T-helper 1 cell treated with Interleukin-12 subunit alpha and Interleukin-12 subunit beta and Interleukin-4 antibody, amounts not matched to agents 30 μg/mL and 1 μg/mL, for 36 hours (primary cell): ENCODE measurements at regions not wholly inside any gene's neighbourhood (a gene's known extent, or its start where the extent isn't known, plus 50 kb on each side); places are given as distances from the start of the nearest gene placed in this dataset.
A peak's percentile ranks its signal among the peaks of the same experiment; 100 is the strongest.

Experiments
- H3K27ac Mint-ChIP-seq: one replicate; pipeline ENCODE4 v1.8.0; 2021; ENCODE audit warnings: mild to moderate bottlenecking, mixed read lengths
- H3K27me3 Mint-ChIP-seq: one replicate; pipeline ENCODE4 v1.8.0; 2021; ENCODE audit warnings: low read depth, mixed read lengths
- H3K36me3 Mint-ChIP-seq: one replicate; pipeline ENCODE4 v1.8.0; 2021; ENCODE audit warnings: low read depth, mixed read lengths
- H3K4me1 Mint-ChIP-seq: one replicate; pipeline ENCODE4 v1.8.0; 2021; ENCODE audit warnings: low read depth, mixed read lengths
- H3K4me3 Mint-ChIP-seq: one replicate; pipeline ENCODE4 v1.8.0; 2021; ENCODE audit warnings: mild to moderate bottlenecking, moderate library complexity, mixed read lengths
- H3K9me3 Mint-ChIP-seq: one replicate; pipeline ENCODE4 v1.8.0; 2021; ENCODE audit warnings: mixed read lengths

DNA sequence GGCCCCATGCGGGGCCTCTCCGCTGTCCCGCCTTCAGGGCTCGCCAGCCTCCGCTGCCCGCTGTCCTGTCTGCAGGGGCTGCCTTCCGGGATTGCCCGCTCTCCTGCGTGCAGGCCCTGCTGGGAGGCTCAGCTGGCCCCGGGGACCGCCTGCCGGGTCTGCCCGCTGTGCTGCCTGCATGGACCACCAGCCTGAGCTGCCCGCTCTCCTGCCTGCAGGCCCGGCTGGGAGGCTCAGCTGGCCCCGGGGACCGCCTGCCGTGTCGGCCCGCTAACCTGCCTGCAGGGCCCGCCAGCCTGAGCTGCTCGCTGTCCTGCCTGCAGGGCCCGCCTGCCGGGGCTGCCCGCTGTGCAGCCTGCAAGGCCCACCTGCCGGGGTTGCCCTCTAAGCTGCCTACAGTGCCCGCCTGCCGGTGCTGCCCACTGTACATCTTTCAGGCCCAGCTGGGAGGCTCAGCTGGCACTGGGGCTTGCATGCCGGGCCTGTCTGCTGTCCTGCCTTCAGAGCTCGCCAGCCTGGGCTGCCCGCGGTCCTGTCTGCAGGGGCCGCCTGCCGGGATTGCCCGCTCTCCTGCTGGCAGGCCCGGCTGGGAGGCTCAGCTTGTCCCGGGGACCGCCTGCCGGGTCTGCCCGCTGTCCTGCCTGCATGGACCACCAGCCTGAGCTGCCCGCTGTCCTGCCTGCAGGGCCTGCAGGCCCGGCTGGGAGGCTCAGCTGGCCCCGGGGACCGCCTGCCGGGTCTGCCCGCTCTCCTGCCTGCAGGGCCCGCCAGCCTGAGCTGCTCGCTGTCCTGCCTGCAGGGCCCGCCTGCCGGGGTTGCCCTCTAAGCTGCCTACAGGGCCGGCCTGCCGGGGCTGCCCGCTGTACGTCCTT is 165.1 kb downstream of the GLRX3 start:
- Mint-ChIP-seq H3K9me3 (peaks cover 59% of the 10 kb centered on the region), H3K36me3 (peaks cover 3% of the 10 kb centered on the region), H3K27me3 (no peaks in the 10 kb centered on the region), H3K4me3 (peak overlapping the region; percentile 72), H3K4me1 (peaks cover 6% of the 10 kb centered on the region), H3K27ac (peak overlapping the region; percentile 56)

GRCh38 chr10:130326954-130327353 is 190.8 kb downstream of the GLRX3 start:
- Mint-ChIP-seq H3K9me3 (peaks cover 10% of the 10 kb centered on the region), H3K36me3 (no peaks in the 10 kb centered on the region), H3K27me3 (no peaks in the 10 kb centered on the region), H3K4me3 (no peak overlapping the region), H3K4me1 (no peaks in the 10 kb centered on the region), H3K27ac (no peak overlapping the region)

- peaks cover 3% of the 10 kb centered on the region for H3K9me3 Mint-ChIP-seq
- H3K27ac Mint-ChIP-seq = no peak overlapping the region
- H3K36me3 Mint-ChIP-seq = no peaks in the 10 kb centered on the region
Measured at GRCh38 chr10:130329792-130330191, 193.6 kb downstream of the GLRX3 start.

DNA sequence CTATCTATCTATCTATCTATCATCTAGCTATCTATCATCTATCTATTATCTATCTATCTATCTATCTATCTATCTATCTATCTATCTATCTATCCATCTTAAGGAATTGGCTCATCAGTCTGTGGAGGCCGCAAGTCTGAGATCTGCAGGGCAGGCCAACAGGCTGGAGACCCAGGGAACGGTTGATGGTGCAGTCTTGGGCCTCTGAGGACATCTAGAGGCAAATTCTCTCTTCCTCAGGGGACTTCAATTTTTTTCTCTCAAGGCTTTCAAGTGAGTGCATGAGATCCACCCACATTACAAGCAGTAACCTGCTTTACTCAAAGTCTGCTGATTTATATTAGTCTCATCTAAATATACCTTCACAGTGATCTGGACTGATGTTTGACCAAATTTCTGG is 197.0 kb downstream of the GLRX3 start:
- Mint-ChIP-seq H3K4me1 (no peaks in the 10 kb centered on the region), H3K27me3 (no peaks in the 10 kb centered on the region), H3K9me3 (peaks cover 3% of the 10 kb centered on the region), H3K27ac (no peak overlapping the region), H3K36me3 (no peaks in the 10 kb centered on the region), H3K4me3 (no peak overlapping the region)

More at GRCh38 chr10:130329792-130330191, 193.6 kb downstream of the GLRX3 start:
- no peaks in the 10 kb centered on the region for H3K27me3 Mint-ChIP-seq
- H3K4me3 Mint-ChIP-seq = no peak overlapping the region
- no peaks in the 10 kb centered on the region for H3K4me1 Mint-ChIP-seq

DNA sequence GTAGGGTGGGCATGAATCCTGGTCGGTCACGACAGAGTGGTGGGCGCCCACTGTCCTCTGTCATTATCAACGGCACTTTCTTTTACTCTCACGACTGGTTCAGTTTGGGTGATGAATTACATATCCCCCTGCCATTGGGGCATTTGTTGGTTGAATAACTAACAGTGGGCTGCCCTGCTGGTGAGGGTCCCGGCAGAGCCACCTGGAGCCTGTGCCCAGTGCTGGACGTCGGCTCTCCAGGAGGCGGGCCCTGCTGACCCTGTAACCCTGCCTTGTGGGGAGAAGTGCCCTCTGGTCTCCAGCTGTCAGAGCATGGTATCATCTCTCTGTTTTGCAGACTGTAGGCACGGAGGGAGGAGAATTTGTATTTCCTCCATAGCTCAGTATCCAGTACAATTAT is 199.1 kb downstream of the GLRX3 start:
- no peaks in the 10 kb centered on the region for H3K27me3 Mint-ChIP-seq
- H3K36me3 Mint-ChIP-seq = no peaks in the 10 kb centered on the region
- no peaks in the 10 kb centered on the region for H3K4me1 Mint-ChIP-seq
- H3K9me3 Mint-ChIP-seq = no peaks in the 10 kb centered on the region
- H3K4me3 Mint-ChIP-seq = no peak overlapping the region
- no peak overlapping the region for H3K27ac Mint-ChIP-seq

DNA sequence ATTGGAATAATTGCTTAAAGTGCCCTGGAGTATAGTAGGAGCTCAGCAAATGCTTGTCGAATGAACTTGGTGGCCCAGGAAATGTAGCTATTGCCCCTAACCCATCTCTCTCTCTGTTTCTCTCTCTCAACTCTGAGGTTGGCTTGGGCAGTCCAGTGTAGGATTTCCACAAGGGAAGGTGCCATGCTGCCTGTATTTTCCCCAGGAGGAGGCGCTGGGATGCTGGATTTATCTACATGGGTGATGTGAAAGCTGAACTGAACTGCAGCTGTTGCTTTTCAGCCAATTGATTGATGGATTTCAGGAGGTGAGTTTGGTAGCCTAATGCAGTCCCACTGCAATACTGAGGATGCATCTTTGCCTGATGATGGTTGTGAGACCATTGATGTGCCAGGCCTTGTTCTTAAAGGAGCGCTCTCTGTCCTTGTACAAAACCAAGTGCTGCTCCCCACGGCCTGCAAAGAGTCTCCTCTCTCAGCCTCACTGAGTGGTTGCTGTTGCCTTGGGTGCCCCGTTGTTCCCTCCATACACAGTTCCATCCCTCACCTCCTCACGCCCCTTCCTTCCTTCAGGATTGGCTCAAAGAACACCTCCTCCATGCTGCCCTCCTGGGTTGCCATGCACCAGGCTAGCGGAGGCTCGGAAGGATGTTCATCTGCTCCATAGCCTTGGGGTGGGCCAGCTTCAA is 200.6 kb downstream of the GLRX3 start:
- Mint-ChIP-seq H3K4me1 (no peaks in the 10 kb centered on the region), H3K27ac (no peak overlapping the region), H3K9me3 (no peaks in the 10 kb centered on the region), H3K4me3 (no peak overlapping the region), H3K36me3 (no peaks in the 10 kb centered on the region), H3K27me3 (no peaks in the 10 kb centered on the region)

GRCh38 chr10:130337305-130337640 is 201.1 kb downstream of the GLRX3 start:
- Mint-ChIP-seq H3K27ac (no peak overlapping the region), H3K9me3 (no peaks in the 10 kb centered on the region)

GRCh38 chr10:130337696-130338635 is 201.8 kb downstream of the GLRX3 start:
- Mint-ChIP-seq H3K27ac (no peak overlapping the region), H3K27me3 (no peaks in the 10 kb centered on the region), H3K9me3 (no peaks in the 10 kb centered on the region), H3K4me3 (no peak overlapping the region), H3K4me1 (no peaks in the 10 kb centered on the region), H3K36me3 (no peaks in the 10 kb centered on the region)

More at GRCh38 chr10:130337305-130337640, 201.1 kb downstream of the GLRX3 start:
- H3K4me1 Mint-ChIP-seq = no peaks in the 10 kb centered on the region
- H3K27me3 Mint-ChIP-seq = no peaks in the 10 kb centered on the region
- H3K36me3 Mint-ChIP-seq = no peaks in the 10 kb centered on the region
- no peak overlapping the region for H3K4me3 Mint-ChIP-seq

DNA sequence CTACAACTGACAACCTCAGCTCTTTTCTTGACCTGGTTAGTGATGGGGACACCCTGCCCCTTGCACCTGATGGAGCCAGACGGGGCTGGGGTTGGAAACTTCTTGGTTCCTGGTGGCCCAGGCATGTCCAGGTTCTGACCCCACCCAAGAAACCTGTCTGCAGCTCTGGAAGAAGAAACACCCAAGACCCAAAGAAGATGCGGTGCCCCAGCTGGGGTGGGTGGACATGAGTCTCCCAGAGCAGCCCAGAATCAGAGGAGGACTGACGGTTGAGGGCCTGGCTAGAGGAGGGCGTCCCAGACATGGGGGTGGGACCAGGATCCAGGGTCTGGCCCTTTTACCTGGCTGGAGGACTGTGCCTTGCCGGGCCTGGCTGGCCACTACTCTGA is 202.4 kb downstream of the GLRX3 start:
- no peaks in the 10 kb centered on the region for H3K9me3 Mint-ChIP-seq
- no peak overlapping the region for H3K27ac Mint-ChIP-seq
- no peaks in the 10 kb centered on the region for H3K27me3 Mint-ChIP-seq
- no peaks in the 10 kb centered on the region for H3K4me1 Mint-ChIP-seq
- H3K4me3 Mint-ChIP-seq = no peak overlapping the region
- no peaks in the 10 kb centered on the region for H3K36me3 Mint-ChIP-seq

GRCh38 chr10:130339091-130339490 is 202.9 kb downstream of the GLRX3 start:
- no peaks in the 10 kb centered on the region for H3K36me3 Mint-ChIP-seq
- H3K27ac Mint-ChIP-seq = no peak overlapping the region
- H3K4me3 Mint-ChIP-seq = no peak overlapping the region
- no peaks in the 10 kb centered on the region for H3K27me3 Mint-ChIP-seq
- H3K9me3 Mint-ChIP-seq = no peaks in the 10 kb centered on the region
- H3K4me1 Mint-ChIP-seq = no peaks in the 10 kb centered on the region

- Mint-ChIP-seq H3K4me3 (no peak overlapping the region), H3K9me3 (no peaks in the 10 kb centered on the region), H3K27ac (no peak overlapping the region), H3K4me1 (no peaks in the 10 kb centered on the region), H3K27me3 (no peaks in the 10 kb centered on the region), H3K36me3 (no peaks in the 10 kb centered on the region)
Measured at GRCh38 chr10:130339911-130340310, 203.7 kb downstream of the GLRX3 start.

GRCh38 chr10:130340816-130341215 is 204.6 kb downstream of the GLRX3 start:
- H3K27ac Mint-ChIP-seq = no peak overlapping the region
- peaks cover 2% of the 10 kb centered on the region for H3K27me3 Mint-ChIP-seq
- H3K4me3 Mint-ChIP-seq = no peak overlapping the region
- H3K4me1 Mint-ChIP-seq = no peaks in the 10 kb centered on the region
- no peaks in the 10 kb centered on the region for H3K9me3 Mint-ChIP-seq
- no peaks in the 10 kb centered on the region for H3K36me3 Mint-ChIP-seq

GRCh38 chr10:130341356-130341755 is 205.2 kb downstream of the GLRX3 start:
- no peaks in the 10 kb centered on the region for H3K36me3 Mint-ChIP-seq
- no peak overlapping the region for H3K4me3 Mint-ChIP-seq
- H3K4me1 Mint-ChIP-seq = no peaks in the 10 kb centered on the region
- no peak overlapping the region for H3K27ac Mint-ChIP-seq
- H3K9me3 Mint-ChIP-seq = no peaks in the 10 kb centered on the region
- H3K27me3 Mint-ChIP-seq = peaks cover 4% of the 10 kb centered on the region

DNA sequence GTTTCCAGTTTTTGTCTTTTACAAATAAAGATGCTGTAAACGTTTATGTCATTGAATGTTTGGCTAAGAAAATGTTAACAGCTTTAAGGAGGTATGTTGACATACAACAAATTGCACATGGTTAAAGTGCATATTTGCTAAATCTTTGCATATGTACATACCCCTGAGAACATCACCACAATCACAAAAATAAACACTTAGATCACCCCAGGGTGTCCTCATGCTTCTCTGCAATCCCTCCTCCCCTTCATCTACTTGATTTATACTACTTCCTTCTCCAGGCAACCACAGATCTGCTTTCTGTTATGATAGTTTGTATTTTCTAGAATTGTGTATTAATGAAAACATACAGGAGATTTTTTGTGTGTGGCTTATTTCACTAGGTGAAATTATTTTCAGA is 209.5 kb downstream of the GLRX3 start:
- H3K27me3 Mint-ChIP-seq = peaks cover 4% of the 10 kb centered on the region
- no peak overlapping the region for H3K4me3 Mint-ChIP-seq
- H3K36me3 Mint-ChIP-seq = no peaks in the 10 kb centered on the region
- H3K4me1 Mint-ChIP-seq = no peaks in the 10 kb centered on the region
- no peaks in the 10 kb centered on the region for H3K9me3 Mint-ChIP-seq
- no peak overlapping the region for H3K27ac Mint-ChIP-seq
